GM19324 (cell line): ENCODE measurements at regions not wholly inside any gene's neighbourhood (a gene's known extent, or its start where the extent isn't known, plus 50 kb on each side); places are given as distances from the start of the nearest gene placed in this dataset.

Experiments used
- ATAC-seq: cut with Tn5 transposase; IDR thresholded peaks from one replicate; pipeline ENCODE4 v1.9.1; 2021; ENCODE audit warnings: mild to moderate bottlenecking, moderate library complexity; ENCODE audit not compliant: unreplicated experiment, low FRiP score

DNA sequence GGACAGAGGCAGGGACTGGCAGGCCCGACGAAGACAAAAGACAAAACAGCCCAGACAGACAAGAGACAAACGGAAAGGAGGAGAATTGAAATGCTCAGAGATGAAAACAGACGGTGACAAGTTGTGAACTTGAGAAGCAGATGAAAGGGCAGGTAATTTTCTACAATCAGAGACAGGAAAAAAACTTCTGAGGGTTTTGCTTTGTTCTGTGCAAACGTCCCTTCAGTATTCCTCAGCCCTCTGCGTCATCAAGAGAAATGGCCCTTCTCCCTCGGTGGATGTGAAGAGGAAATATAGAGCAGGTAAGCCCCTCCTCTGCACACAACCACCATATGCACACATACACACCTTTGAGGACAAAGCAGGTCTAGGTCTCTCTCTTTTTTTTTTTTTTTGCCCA, 206.6 kb downstream of the UACA start:
- no peak for ATAC-seq

DNA sequence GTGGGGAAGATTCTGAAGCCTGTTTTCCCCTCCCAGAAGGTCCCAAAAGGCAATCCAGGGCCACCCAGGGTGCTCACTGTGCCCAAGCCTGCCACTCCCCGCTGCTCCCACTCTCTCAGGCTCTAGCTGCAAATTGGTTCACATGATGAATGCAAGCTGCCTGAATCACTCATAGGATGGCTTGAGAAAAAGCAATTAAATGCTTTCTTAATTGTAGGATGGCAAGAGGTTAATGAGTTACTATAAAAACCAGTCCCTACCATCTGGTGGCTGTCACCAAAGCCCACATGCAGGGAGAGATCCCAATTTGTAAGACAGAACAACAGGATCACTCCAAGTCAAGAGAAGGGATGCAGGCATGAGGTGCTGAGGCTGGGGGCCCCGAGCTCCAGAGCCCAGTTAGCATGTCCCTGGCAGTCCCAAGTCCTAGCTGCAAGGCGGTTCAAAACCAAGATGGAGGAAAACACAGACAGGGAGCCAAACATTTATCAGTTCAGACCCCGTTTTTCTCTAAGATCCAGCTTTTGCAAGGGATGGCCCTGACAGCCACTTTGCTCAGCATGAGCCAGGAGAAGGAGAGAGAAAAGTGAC, 207.1 kb downstream of the UACA start:
- ATAC-seq, result no peak

DNA sequence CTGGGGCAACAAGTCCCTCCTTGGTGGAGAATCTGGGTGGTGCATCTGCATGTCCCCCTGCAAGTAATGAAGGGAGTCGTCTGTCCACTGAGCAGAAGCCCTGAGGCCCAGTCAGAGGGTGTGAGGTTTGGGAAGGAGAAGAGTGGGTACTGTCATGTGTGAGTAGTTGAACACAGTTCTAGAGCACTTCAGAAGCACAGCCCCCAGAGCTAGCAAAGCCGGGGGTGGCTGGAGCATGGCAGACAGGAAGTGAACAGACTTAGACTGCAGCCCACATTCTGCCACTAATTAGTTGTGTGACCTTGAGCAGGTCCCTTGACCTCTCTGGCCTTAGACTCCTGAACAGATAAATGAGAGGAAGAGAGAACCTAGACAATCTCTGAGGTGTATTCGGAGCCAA, 207.6 kb downstream of the UACA start:
- no peak for ATAC-seq

DNA sequence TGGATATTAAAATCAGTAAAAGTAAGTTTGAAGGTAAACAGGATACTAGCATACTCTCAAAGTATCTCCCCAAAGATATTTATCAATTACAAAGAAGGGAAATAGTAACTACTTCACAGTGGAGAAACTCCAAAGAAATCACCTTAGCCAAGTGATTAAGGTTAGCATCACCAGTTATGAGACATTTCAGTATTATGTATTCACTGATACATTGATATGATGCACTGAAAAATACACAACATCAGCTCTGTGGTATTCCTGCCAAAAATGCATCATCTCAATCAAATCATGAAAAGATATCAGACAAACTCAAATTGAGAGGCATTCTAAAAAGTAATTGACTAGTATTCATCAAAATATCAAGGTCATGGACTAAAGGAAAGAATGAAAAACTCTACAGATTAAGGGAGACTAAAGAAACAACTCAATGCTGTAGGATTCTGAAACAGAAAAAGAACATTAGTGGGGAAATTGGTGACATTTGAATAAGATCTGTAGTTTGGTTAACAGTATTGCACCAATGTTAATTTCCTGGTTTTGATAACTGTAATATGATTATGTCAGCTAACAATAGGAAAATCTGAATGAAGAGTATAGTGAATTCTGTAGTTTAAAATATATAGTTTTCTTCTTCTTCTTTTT, 215.4 kb downstream of the UACA start:
- no peak for ATAC-seq

DNA sequence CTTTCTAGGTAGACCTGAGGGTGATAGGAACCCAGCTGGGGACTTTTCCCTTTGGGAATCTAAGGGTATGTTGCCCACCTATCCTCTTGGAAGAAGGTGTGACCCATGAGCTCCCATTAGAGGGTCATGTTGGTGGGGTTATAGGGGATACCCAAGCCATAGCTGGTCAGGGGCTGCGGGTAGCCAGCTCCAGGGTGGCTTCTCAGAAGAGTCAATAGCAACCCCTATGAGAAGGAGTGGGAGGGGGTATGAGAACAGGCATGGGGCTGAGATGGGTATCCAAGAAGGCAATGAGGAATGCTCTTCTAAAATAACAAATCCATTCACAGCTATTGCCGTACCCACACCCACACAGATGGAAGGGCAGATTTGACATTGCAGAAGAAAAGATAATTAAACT, 217.8 kb downstream of the UACA start:
- no peak for ATAC-seq

DNA sequence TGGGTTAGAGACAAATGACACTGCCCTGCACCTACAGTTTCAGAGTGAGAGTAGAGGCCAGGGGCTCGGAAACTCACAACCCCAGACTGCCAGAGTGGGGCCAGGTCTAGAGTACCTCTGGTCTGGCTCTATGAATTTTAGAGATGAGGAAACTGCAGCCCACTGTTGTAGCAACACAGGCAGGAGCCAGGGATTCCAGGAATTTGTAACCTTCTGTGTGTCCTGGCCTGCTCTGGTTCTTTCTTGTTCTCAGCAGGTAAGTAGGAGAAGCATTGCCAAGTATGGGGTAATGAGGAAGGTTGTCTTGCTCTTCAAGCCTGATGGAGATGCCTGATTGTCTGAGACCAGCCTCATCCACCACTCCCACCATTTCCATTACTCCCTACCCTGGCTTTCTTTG, 221.8 kb downstream of the UACA start:
- no peak for ATAC-seq

- ATAC-seq, result no peak
These were observed 223.3 kb downstream of the UACA start for GRCh38 chr15:70539912-70540530.

GRCh38 chr15:70539409-70539808, 223.9 kb downstream of the UACA start:
- no peak for ATAC-seq

- no peak for ATAC-seq
These were observed 225.1 kb downstream of the UACA start for GRCh38 chr15:70538278-70538677.

DNA sequence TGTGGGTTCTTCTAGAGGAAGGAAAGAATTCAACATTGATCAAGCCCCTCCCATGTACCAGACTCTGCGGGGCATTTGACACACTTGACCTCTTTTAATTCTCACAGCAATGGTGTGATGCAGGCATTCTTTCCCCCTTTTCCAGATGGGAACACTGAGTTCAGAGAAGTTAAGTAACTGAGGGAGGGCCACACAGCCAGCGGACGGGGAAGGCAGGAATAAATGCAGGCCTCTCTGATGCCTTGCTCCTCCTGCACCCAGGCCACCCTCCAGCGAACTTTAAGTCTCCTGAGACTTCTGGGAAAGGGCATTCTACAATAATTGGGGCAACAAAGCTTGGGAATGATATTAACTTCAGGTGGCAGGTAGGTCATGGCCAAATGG, 227.4 kb downstream of the UACA start:
- no peak for ATAC-seq

DNA sequence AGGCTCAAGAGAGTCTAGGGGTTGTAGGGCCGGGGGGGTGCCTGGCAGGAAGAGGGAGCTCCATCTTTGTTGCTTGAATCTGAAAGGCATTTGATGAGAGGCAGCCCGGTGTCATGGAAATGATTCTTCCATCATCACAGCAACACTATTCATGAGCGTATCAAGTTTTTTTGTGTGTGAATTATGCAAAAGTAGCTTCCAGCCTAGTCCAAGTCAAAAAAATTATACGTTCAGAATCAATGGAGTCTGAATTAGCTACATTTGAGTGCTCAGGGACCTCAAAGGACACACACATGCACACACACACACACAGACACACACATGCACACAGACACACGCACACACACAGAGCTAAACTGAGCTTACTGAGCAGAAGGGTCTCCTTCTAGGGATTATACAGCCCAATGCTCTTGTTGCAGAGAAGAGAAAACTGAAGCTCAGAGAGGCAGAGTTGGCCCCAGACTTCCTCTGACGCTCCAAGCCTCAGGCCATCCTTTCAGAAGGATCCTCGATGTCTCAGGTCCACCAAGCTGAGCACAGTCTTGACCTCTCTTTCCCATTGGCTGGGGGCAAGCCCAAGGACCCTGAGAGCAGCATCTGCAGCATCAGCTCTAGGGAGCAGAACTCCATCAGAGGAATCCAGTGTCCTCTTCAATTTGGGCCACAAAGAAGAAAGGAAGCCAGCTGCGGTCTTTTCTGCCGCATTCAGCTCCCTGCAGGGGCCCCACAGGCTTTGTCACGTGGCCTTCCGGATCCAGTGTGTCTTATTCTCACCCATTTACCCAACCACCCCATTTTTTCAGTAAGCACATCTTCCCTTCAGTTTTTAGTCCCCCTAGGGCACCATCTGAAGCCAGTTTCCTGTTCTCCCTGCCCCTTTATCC, 228.0 kb downstream of the UACA start:
- no peak for ATAC-seq

DNA sequence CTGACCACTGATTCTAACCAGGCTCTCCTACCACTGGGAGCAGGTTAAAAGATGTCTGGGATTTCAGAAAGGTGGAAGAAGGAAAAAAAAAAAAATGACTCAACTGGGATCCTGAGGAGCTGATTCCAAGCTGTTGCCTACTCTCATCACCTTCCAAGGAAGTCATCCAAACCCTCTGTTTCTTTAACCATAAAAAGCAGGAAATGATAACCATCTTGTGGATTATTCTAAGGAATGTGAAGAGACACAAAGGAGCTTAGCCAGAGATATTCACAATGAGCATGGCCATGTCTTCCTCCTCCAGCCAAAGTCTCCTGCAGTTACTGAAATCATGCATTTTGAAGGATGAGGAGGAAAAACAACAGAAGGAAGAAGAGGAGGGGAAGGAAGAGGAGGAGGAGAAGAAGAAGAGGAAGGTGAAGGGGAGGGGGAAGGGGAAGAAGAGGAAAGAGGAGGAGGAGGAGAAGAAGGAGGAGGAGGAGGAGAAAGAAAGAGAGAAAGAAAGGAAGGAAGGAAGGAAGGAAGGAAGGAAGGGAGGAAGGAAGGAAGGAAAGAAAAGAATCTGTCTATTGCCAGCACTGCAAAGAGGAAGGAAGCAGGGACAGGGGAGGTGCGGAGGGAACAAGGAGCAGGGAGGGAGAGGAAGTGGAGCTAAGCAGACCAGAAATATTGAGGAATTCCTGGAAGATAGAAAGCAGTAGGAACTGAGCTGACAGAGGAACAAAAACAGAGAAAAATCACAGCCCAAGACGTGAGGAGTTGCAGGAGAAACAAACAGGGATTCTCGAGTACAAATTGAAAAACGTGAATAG, 229.2 kb downstream of the UACA start:
- no peak for ATAC-seq

- no peak for ATAC-seq
These were observed 230.7 kb downstream of the UACA start for GRCh38 chr15:70532531-70533186.

- ATAC-seq, result no peak
These were observed 231.8 kb downstream of the UACA start for GRCh38 chr15:70531576-70531975.

GRCh38 chr15:70530906-70531305, 232.5 kb downstream of the UACA start:
- no peak for ATAC-seq

- no peak for ATAC-seq
These were observed 232.9 kb downstream of the UACA start for GRCh38 chr15:70530503-70530902.

DNA sequence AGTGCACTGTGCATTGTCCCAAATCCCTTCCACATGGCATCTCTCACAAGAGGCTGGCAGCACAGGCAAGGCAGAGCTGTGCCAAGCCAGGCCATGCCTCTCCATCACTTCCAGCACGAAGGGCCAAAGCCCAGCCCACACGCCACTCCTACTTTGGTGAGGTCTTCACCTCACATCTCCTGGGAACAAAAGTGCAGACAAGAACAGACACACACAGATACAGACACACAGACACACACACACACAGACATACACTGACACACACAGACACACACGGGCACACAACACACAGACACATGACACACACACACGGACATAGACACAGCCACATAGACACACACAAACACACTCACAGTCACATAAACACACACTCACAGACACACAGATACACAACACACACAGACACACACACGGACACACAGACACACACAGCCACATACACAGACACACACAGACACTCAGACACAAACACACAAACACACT, 233.3 kb downstream of the UACA start:
- no peak for ATAC-seq

- ATAC-seq, result no peak
These were observed 234.5 kb downstream of the UACA start for GRCh38 chr15:70528816-70529215.

GRCh38 chr15:70528270-70528706, 235.1 kb downstream of the UACA start:
- no peak for ATAC-seq

GRCh38 chr15:70526974-70527325, 236.4 kb downstream of the UACA start:
- no peak for ATAC-seq
